ENCODE measurements at regions not wholly inside any gene's neighbourhood (a gene's known extent, or its start where the extent isn't known, plus 50 kb on each side); places are given as distances from the start of the nearest gene placed in this dataset.

DNA sequence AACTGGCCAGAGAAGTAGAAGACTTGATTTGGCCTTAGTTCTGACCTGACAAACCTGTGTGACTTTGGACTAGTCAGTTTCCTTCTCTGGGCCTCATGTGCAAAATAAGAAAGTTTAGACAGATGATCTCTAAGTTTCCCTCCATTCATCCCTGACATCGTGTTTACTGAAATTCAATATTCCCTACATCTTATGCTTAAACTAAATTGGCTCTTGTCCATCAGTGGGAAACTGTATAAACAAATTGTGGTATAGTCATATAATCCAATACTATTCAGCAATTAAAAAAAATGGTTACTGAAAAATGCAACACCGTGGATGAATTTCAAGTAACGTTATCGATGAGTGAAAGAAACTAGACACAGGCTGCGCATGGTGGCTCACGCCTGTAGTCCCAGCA, 64.4 kb upstream of the HRH1 start:
- TF ChIP-seq, protein P1, sequence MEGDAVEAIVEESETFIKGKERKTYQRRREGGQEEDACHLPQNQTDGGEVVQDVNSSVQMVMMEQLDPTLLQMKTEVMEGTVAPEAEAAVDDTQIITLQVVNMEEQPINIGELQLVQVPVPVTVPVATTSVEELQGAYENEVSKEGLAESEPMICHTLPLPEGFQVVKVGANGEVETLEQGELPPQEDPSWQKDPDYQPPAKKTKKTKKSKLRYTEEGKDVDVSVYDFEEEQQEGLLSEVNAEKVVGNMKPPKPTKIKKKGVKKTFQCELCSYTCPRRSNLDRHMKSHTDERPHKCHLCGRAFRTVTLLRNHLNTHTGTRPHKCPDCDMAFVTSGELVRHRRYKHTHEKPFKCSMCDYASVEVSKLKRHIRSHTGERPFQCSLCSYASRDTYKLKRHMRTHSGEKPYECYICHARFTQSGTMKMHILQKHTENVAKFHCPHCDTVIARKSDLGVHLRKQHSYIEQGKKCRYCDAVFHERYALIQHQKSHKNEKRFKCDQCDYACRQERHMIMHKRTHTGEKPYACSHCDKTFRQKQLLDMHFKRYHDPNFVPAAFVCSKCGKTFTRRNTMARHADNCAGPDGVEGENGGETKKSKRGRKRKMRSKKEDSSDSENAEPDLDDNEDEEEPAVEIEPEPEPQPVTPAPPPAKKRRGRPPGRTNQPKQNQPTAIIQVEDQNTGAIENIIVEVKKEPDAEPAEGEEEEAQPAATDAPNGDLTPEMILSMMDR (IDR thresholded peaks at IDR 0.05) = no peak
- Mint-ChIP-seq H3K27me3 (peaks cover 4% of the 10 kb centered on the region), H3K27ac (no peak overlapping the region), H3K36me3 (ENCODE audit: low read depth) (no peaks in the 10 kb centered on the region), H3K4me3 (no peak overlapping the region), H3K4me1 (ENCODE audit: low read depth) (no peaks in the 10 kb centered on the region), H3K9me3 (no peaks in the 10 kb centered on the region)
- H3K4me3 ChIP-seq (ENCODE audit: low read length) = no peak overlapping the region
- H3K9me3 ChIP-seq (ENCODE audit: control insufficient read depth in 1 of 2, insufficient read depth in 1 of 2, low read length in 2 of 2) = peaks cover 0 to 11% of the 10 kb centered on the region in 2 experiments
- no peaks in the 10 kb centered on the region for H3K4me1 ChIP-seq (ENCODE audit: insufficient read depth, low read length)
- DNase-seq (no peak), ATAC-seq (ENCODE audit: poor library complexity) (no peak)
- H3K27me3 ChIP-seq (ENCODE audit: control insufficient read depth in 1 of 2, insufficient read depth in 2 of 2, low read length in 2 of 2) = no peaks in the 10 kb centered on the region
- CTCF ChIA-PET = no interaction called here
- no peaks in the 10 kb centered on the region for H3K36me3 ChIP-seq (ENCODE audit: insufficient read depth, low read length)
- POLR2A ChIA-PET = no interaction called here
- H3K27ac ChIP-seq (ENCODE audit: low read depth in 1 of 2, low read length in 2 of 2) = no peak overlapping the region
- intact Hi-C loops (cut with DNase I, micrococcal nuclease) = no loop called here

GRCh38 chr3:11090551-11090950, 63.7 kb upstream of the HRH1 start:
- Histone ChIP-seq H3K4me1 (ENCODE audit: insufficient read depth, low read length) (no peaks in the 10 kb centered on the region), H3K27me3 (ENCODE audit: control insufficient read depth in 1 of 2, insufficient read depth in 2 of 2, low read length in 2 of 2) (no peaks in the 10 kb centered on the region), H3K9me3 (ENCODE audit: control insufficient read depth in 1 of 2, insufficient read depth in 1 of 2, low read length in 2 of 2) (peaks cover 0 to 11% of the 10 kb centered on the region in 2 experiments), H3K36me3 (ENCODE audit: insufficient read depth, low read length) (no peaks in the 10 kb centered on the region), H3K27ac (ENCODE audit: low read depth in 1 of 2, low read length in 2 of 2) (no peak overlapping the region), H3K4me3 (ENCODE audit: low read length) (no peak overlapping the region)
- POLR2A ChIA-PET = no interaction called here
- H3K4me1 Mint-ChIP-seq (ENCODE audit: low read depth) = no peaks in the 10 kb centered on the region
- CTCF ChIA-PET = no interaction called here
- DNase-seq (no peak), ATAC-seq (ENCODE audit: poor library complexity) (no peak)
- H3K27me3 Mint-ChIP-seq = no peaks in the 10 kb centered on the region
- H3K9me3 Mint-ChIP-seq = no peaks in the 10 kb centered on the region
- no peaks in the 10 kb centered on the region for H3K36me3 Mint-ChIP-seq (ENCODE audit: low read depth)
- TF ChIP-seq, protein P1 (IDR thresholded peaks at IDR 0.05) = no peak
- no peak overlapping the region for H3K27ac Mint-ChIP-seq
- no peak overlapping the region for H3K4me3 Mint-ChIP-seq
- intact Hi-C loops (cut with DNase I, micrococcal nuclease) = no loop called here

GRCh38 chr3:11091088-11091590, 63.2 kb upstream of the HRH1 start:
- H3K27ac ChIP-seq (ENCODE audit: low read depth in 1 of 2, low read length in 2 of 2) = no peak overlapping the region
- H3K36me3 ChIP-seq (ENCODE audit: insufficient read depth, low read length) = no peaks in the 10 kb centered on the region
- Mint-ChIP-seq H3K27ac (no peak overlapping the region), H3K4me3 (no peak overlapping the region), H3K36me3 (ENCODE audit: low read depth) (no peaks in the 10 kb centered on the region), H3K9me3 (no peaks in the 10 kb centered on the region), H3K27me3 (no peaks in the 10 kb centered on the region), H3K4me1 (ENCODE audit: low read depth) (peaks cover under 1% of the 10 kb centered on the region)
- CTCF ChIA-PET = no interaction called here
- intact Hi-C loops (cut with DNase I, micrococcal nuclease) = no loop called here
- no peaks in the 10 kb centered on the region for H3K4me1 ChIP-seq (ENCODE audit: insufficient read depth, low read length)
- TF ChIP-seq, protein P1 (IDR thresholded peaks at IDR 0.05) = no peak
- POLR2A ChIA-PET = no interaction called here
- ATAC-seq (ENCODE audit: poor library complexity) = no peak
- DNase-seq = no peak
- peaks cover 0 to 11% of the 10 kb centered on the region in 2 experiments for H3K9me3 ChIP-seq (ENCODE audit: control insufficient read depth in 1 of 2, insufficient read depth in 1 of 2, low read length in 2 of 2)
- H3K27me3 ChIP-seq (ENCODE audit: control insufficient read depth in 1 of 2, insufficient read depth in 2 of 2, low read length in 2 of 2) = no peaks in the 10 kb centered on the region
- no peak overlapping the region for H3K4me3 ChIP-seq (ENCODE audit: low read length)
